Endothelial cell of umbilical vein (primary cell): ENCODE measurements at regions not wholly inside any gene's neighbourhood (a gene's known extent, or its start where the extent isn't known, plus 50 kb on each side); places are given as distances from the start of the nearest gene placed in this dataset.
"Not testable (repeated sequence)": the region's sequence is repeated elsewhere in the genome, so short reads cannot be mapped to it uniquely, and the experiment has no call there.

Experiments
- BruUV-seq: library from RNA; stranded (reverse); fragments of 400-500 nt; replicated peaks from 2 replicates; lab custom pipeline; 2021; lab: Mats Ljungman, UMichigan
- CTCF ChIA-PET: fragments of 300-600, 350-600 bp; sonication (Branson Sonifier 250); formaldehyde crosslinking; loops from one replicate; lab custom pipeline; 2021; ENCODE audit warnings: antibody characterized with exemption, inconsistent platforms; lab: Charles Lee
- POLR2A ChIA-PET: fragments of 300-600, 350-600 bp; sonication (Branson Sonifier 250); formaldehyde crosslinking; loops from one replicate; lab custom pipeline; 2021; ENCODE audit warnings: antibody characterized with exemption, inconsistent platforms; lab: Charles Lee
- DNase-seq: peaks from one replicate; pipeline ENCODE4 v3.0.0-alpha.2; 2011; ENCODE audit warnings: low read depth, low spot score
- FAIRE-seq: peaks from 2 replicates; lab custom pipeline; 2011; peaks lifted over from hg19 to GRCh38; lab: Jason Lieb, UNC
- H2AFZ ChIP-seq: 2 replicates; pipeline ENCODE4 v1.6.0; 2012; ENCODE audit warnings: low read depth, low read length, control low read depth, inconsistent platforms
- H3K27ac ChIP-seq: 2 replicates; pipeline ENCODE4 v1.5.1; 2011; ENCODE audit warnings: low read depth, mild to moderate bottlenecking, control low read depth, low read length, moderate library complexity; ENCODE audit not compliant: insufficient read depth
- H3K27me3 ChIP-seq, 2 experiments: 2 replicates each; pipeline versions ENCODE4 v1.6.0 to v1.6.1; 2011; ENCODE audit warnings: low read length in 2 of 2, mixed read lengths in 1 of 2; ENCODE audit not compliant: control insufficient read depth in 2 of 2, insufficient read depth in 2 of 2
- H3K36me3 ChIP-seq, 2 experiments: 2 replicates in 1 of 2; 3 replicates in 1 of 2; pipeline ENCODE4 v1.5.1; 2011; ENCODE audit warnings: low read length in 2 of 2, mild to moderate bottlenecking in 1 of 2, moderate library complexity in 1 of 2; ENCODE audit not compliant: control insufficient read depth in 2 of 2, insufficient read depth in 2 of 2; ENCODE audit errors: extremely low read depth in 1 of 2
- H3K4me1 ChIP-seq: 3 replicates; pipeline ENCODE4 v1.5.1; 2011; ENCODE audit warnings: mild to moderate bottlenecking, low read length; ENCODE audit not compliant: control insufficient read depth, insufficient read depth; ENCODE audit errors: extremely low read depth
- H3K4me2 ChIP-seq: 2 replicates; pipeline ENCODE4 v1.6.1; 2011; ENCODE audit warnings: low read length, control low read depth, mixed read lengths; ENCODE audit not compliant: insufficient read depth
- H3K4me3 ChIP-seq, 3 experiments: fragments of 200-600 bp in 1 of 3; sonication (generic), shearing (Covaris generic) in 1 of 3; replicated peaks in 1 of 3; 2 replicates each; pipeline ENCODE4 v1.5.1; 2011 to 2016; ENCODE audit warnings: control low read depth in 3 of 3, low read length in 3 of 3, mild to moderate bottlenecking in 2 of 3, inconsistent platforms in 1 of 3, low read depth in 1 of 3, moderate library complexity in 1 of 3; ENCODE audit not compliant: insufficient read depth in 1 of 3
- H3K79me2 ChIP-seq: 2 replicates; pipeline ENCODE4 v1.6.0; 2012; ENCODE audit warnings: low read length, inconsistent platforms; ENCODE audit not compliant: control insufficient read depth, insufficient read depth
- H3K9ac ChIP-seq: replicated peaks from 2 replicates; pipeline ENCODE3; 2011; ENCODE audit warnings: low read length, control low read depth; ENCODE audit not compliant: insufficient read depth; ENCODE audit errors: extremely low read depth
- H3K9me1 ChIP-seq: replicated peaks from 3 replicates; pipeline ENCODE4 v1.6.0; 2011; ENCODE audit warnings: mild to moderate bottlenecking, low read length; ENCODE audit not compliant: control insufficient read depth, insufficient read depth; ENCODE audit errors: extremely low read depth
- H3K9me3 ChIP-seq: replicated peaks from 2 replicates; pipeline ENCODE4 v1.5.1; 2012; ENCODE audit warnings: low read length, inconsistent platforms; ENCODE audit not compliant: control insufficient read depth, insufficient read depth
- H4K20me1 ChIP-seq: replicated peaks from 2 replicates; pipeline ENCODE3; 2011; ENCODE audit warnings: mild to moderate bottlenecking, low read length; ENCODE audit not compliant: control insufficient read depth, insufficient read depth; ENCODE audit errors: extremely low read depth
- EZH2 ChIP-seq: IDR thresholded peaks from 2 replicates; pipeline ENCODE4 v1.6.1; 2012; ENCODE audit warnings: borderline replicate concordance, low read depth, mild to moderate bottlenecking, moderate library complexity, low read length, inconsistent platforms; ENCODE audit not compliant: severe bottlenecking
- FOS ChIP-seq: IDR thresholded peaks from 2 replicates; pipeline ENCODE4 v1.6.1; 2011; ENCODE audit warnings: mild to moderate bottlenecking, low read length, moderate library complexity, borderline replicate concordance; ENCODE audit not compliant: insufficient read depth
- GATA2 ChIP-seq: IDR thresholded peaks from 2 replicates; pipeline ENCODE4 v1.7.0; 2011; ENCODE audit warnings: low read depth, mild to moderate bottlenecking, moderate library complexity, mixed read lengths, low read length; ENCODE audit not compliant: insufficient read length, insufficient read depth
- MAX ChIP-seq: IDR thresholded peaks from 2 replicates; pipeline ENCODE4 v1.6.1; 2011; ENCODE audit not compliant: insufficient read depth, insufficient read length
- MYC ChIP-seq: IDR thresholded peaks from one replicate; pipeline ENCODE4 v1.6.1; 2011; ENCODE audit warnings: mild to moderate bottlenecking, low read depth, low read length
- POLR2A ChIP-seq: IDR thresholded peaks from 2 replicates; pipeline ENCODE4 v1.6.1; 2012; ENCODE audit warnings: low read depth, mild to moderate bottlenecking, control low read depth, low read length
- POLR2AphosphoS5 ChIP-seq: IDR thresholded peaks from 2 replicates; pipeline ENCODE4 v1.6.1; 2012; ENCODE audit warnings: low read depth, mild to moderate bottlenecking, control low read depth, low read length, moderate library complexity; ENCODE audit not compliant: insufficient read depth
- dilution Hi-C: fragments of 300-500 bp; cut with MboI; formaldehyde crosslinking; loops from one replicate; pipeline ENCODE4 v1.15.0; 2019; ENCODE audit warnings: low sequenced_read_pairs; ENCODE audit not compliant: extremely low pct_ligation_motif_present
- intact Hi-C: fragments of 100-400 bp; cut with micrococcal nuclease; formaldehyde crosslinking; loops from one replicate; pipeline ENCODE4 v1.10.0; 2022

- no peak overlapping the region for H3K9ac ChIP-seq
- ChIA-PET POLR2A (no interaction called here), CTCF (no interaction called here)
- no peaks in the 10 kb centered on the region for H3K27me3 ChIP-seq
- no peak overlapping the region for H2AFZ ChIP-seq
- H3K27ac ChIP-seq, result no peak overlapping the region
- BruUV-seq, result no TSS peak
- dilution Hi-C loops (no loop called here), intact Hi-C loops (no loop called here)
- DNase-seq (no peak), FAIRE-seq (no peak)
- H3K79me2 ChIP-seq, result no peaks in the 10 kb centered on the region
- TF ChIP-seq GATA2 (no peak), POLR2A (no peak), FOS (no peak), POLR2AphosphoS5 (no peak), EZH2 (no peak), MAX (no peak), MYC (no peak)
- no peak overlapping the region for H3K4me3 ChIP-seq
- no peaks in the 10 kb centered on the region for H3K9me3 ChIP-seq
- no peaks in the 10 kb centered on the region for H3K9me1 ChIP-seq
- no peaks in the 10 kb centered on the region for H3K4me1 ChIP-seq
- H3K36me3 ChIP-seq, result no peaks in the 10 kb centered on the region
- H3K4me2 ChIP-seq, result no peak overlapping the region
- no peaks in the 10 kb centered on the region for H4K20me1 ChIP-seq
Observed at GRCh38 chrX:127405946-127406345, 586.4 kb downstream of the PRR32 start.

GRCh38 chrX:127404161-127404560 is 584.6 kb downstream of the PRR32 start:
- Histone ChIP-seq H3K9me1 (no peaks in the 10 kb centered on the region), H3K4me2 (no peak overlapping the region), H3K27ac (no peak overlapping the region), H3K27me3 (no peaks in the 10 kb centered on the region), H3K4me1 (no peaks in the 10 kb centered on the region), H3K9me3 (no peaks in the 10 kb centered on the region), H2AFZ (no peak overlapping the region), H3K9ac (no peak overlapping the region), H3K4me3 (no peak overlapping the region), H3K79me2 (no peaks in the 10 kb centered on the region), H3K36me3 (no peaks in the 10 kb centered on the region), H4K20me1 (no peaks in the 10 kb centered on the region)
- dilution Hi-C loops (no loop called here), intact Hi-C loops (no loop called here)
- no peak for TF ChIP-seq MAX
- no peak for TF ChIP-seq FOS
- no peak for TF ChIP-seq POLR2AphosphoS5
- no peak for TF ChIP-seq EZH2
- POLR2A ChIA-PET, result no interaction called here
- CTCF ChIA-PET, result no interaction called here
- DNase-seq, result no peak
- no peak for FAIRE-seq
- BruUV-seq, result no TSS peak

- H3K27me3 ChIP-seq, H3K9ac ChIP-seq, POLR2A ChIA-PET, H3K36me3 ChIP-seq, H3K4me3 ChIP-seq, H4K20me1 ChIP-seq, CTCF ChIA-PET, FAIRE-seq, H2AFZ ChIP-seq, DNase-seq, dilution Hi-C loops, H3K4me2 ChIP-seq, H3K79me2 ChIP-seq, H3K9me1 ChIP-seq, H3K9me3 ChIP-seq, H3K4me1 ChIP-seq, BruUV-seq, intact Hi-C loops, H3K27ac ChIP-seq: not testable (repeated sequence)
Observed at GRCh38 chrX:127400231-127400630, 580.7 kb downstream of the PRR32 start.
